Hepatocyte (in vitro differentiated cells): ENCODE measurements at regions not wholly inside any gene's neighbourhood (a gene's known extent, or its start where the extent isn't known, plus 50 kb on each side); places are given as distances from the start of the nearest gene placed in this dataset.

Source experiments
- DNase-seq: peaks from one replicate; pipeline ENCODE4 v3.0.0-alpha.2; 2016; ENCODE audit warnings: low spot score
- H2AFZ ChIP-seq: fragments of 200-600 bp; sonication (generic); 2 replicates; pipeline ENCODE4 v1.6.0; 2016; ENCODE audit warnings: antibody characterized with exemption, mild to moderate bottlenecking
- H3K27ac ChIP-seq: fragments of 200-600 bp; sonication (generic); 2 replicates; pipeline ENCODE4 v1.5.1; 2016; ENCODE audit warnings: mild to moderate bottlenecking
- H3K27me3 ChIP-seq: fragments of 200-600 bp; sonication (generic); 2 replicates; pipeline ENCODE4 v1.6.1; 2016
- H3K36me3 ChIP-seq: fragments of 200-600 bp; sonication (generic); replicated peaks from 2 replicates; pipeline ENCODE4 v1.5.1; 2016; ENCODE audit warnings: low read depth; ENCODE audit not compliant: insufficient read depth
- H3K4me1 ChIP-seq: fragments of 200-600 bp; sonication (generic); 2 replicates; pipeline ENCODE4 v1.5.1; 2016; ENCODE audit warnings: mild to moderate bottlenecking, moderate library complexity; ENCODE audit not compliant: insufficient read depth
- H3K4me2 ChIP-seq: fragments of 200-600 bp; sonication (generic); 2 replicates; pipeline ENCODE4 v1.6.0; 2016
- H3K4me3 ChIP-seq: fragments of 200-600 bp; sonication (generic); 2 replicates; pipeline ENCODE4 v1.5.1; 2016; ENCODE audit warnings: mild to moderate bottlenecking
- H3K79me2 ChIP-seq: fragments of 200-600 bp; sonication (generic); 2 replicates; pipeline ENCODE4 v1.6.0; 2017; ENCODE audit warnings: mild to moderate bottlenecking
- H3K9me2 ChIP-seq: fragments of 200-600 bp; sonication (generic); replicated peaks from 2 replicates; pipeline ENCODE4 v1.6.0; 2017; ENCODE audit warnings: mild to moderate bottlenecking; ENCODE audit not compliant: insufficient read depth
- H3K9me3 ChIP-seq: fragments of 200-600 bp; sonication (generic); 2 replicates; pipeline ENCODE4 v1.5.1; 2016; ENCODE audit warnings: low read depth, mild to moderate bottlenecking
- H4K20me1 ChIP-seq: fragments of 200-600 bp; sonication (generic); 2 replicates; pipeline ENCODE4 v1.6.0; 2016; ENCODE audit warnings: mild to moderate bottlenecking; ENCODE audit not compliant: insufficient read depth, poor library complexity, severe bottlenecking
- EZH2 ChIP-seq: fragments of 200-600 bp; sonication (generic); IDR thresholded peaks from 2 replicates; pipeline ENCODE4 v1.6.1; 2016; ENCODE audit warnings: antibody characterized with exemption, mild to moderate bottlenecking, borderline replicate concordance
- EZH2phosphoT487 ChIP-seq: fragments of 200-600 bp; sonication (generic); IDR thresholded peaks from one replicate; pipeline ENCODE4 v1.6.1; 2018; ENCODE audit warnings: antibody characterized with exemption, mild to moderate bottlenecking, low read depth, moderate library complexity; ENCODE audit not compliant: unreplicated experiment, severe bottlenecking
- WGBS: methylation state at CpG from one replicate; pipeline ENCODE4 v1.1.6; 2016; ENCODE audit warnings: low lambda C conversion rate; ENCODE audit errors: missing lambda C conversion rate; 5-methylcytosine and 5-hydroxymethylcytosine counted together
- TF ChIP-seq, protein P1 (sequence below): fragments of 200-600 bp; sonication (generic); IDR thresholded peaks from 2 replicates; pipeline ENCODE4 v1.5.1; 2016; ENCODE audit warnings: antibody characterized with exemption, mild to moderate bottlenecking; ENCODE audit not compliant: poor library complexity

DNA sequence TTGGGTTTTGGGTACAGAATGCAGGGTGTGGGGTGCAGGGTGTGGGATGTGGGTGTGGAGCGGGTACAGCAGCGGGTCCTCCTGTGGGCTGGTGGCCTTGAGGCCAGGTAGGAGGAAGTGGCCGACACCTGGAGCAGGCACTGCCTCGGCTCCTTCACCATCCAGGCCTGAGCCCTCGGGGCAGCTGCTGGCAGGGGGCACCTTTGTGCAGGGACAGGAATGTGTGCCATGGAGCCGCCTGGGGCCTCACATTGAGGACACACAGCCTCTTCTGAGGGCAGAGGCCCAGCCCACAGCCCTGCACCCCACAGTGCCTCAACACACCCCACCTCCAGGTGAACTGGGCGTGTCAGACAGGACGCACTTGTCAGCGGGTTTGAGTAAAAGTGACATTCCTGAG is 984.0 kb downstream of the BRD1 start:
- H3K4me2 ChIP-seq, result no peak overlapping the region
- H4K20me1 ChIP-seq, result no peaks in the 10 kb centered on the region
- DNase-seq, result no peak
- 84% methylated on average over 8 of the region's 9 CpGs for WGBS
- H3K4me3 ChIP-seq, result no peak overlapping the region
- TF ChIP-seq, protein P1, sequence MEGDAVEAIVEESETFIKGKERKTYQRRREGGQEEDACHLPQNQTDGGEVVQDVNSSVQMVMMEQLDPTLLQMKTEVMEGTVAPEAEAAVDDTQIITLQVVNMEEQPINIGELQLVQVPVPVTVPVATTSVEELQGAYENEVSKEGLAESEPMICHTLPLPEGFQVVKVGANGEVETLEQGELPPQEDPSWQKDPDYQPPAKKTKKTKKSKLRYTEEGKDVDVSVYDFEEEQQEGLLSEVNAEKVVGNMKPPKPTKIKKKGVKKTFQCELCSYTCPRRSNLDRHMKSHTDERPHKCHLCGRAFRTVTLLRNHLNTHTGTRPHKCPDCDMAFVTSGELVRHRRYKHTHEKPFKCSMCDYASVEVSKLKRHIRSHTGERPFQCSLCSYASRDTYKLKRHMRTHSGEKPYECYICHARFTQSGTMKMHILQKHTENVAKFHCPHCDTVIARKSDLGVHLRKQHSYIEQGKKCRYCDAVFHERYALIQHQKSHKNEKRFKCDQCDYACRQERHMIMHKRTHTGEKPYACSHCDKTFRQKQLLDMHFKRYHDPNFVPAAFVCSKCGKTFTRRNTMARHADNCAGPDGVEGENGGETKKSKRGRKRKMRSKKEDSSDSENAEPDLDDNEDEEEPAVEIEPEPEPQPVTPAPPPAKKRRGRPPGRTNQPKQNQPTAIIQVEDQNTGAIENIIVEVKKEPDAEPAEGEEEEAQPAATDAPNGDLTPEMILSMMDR, result no peak
- TF ChIP-seq EZH2 (no peak), EZH2phosphoT487 (no peak)
- H3K36me3 ChIP-seq, result no peaks in the 10 kb centered on the region
- no peak overlapping the region for H2AFZ ChIP-seq
- H3K9me3 ChIP-seq, result no peaks in the 10 kb centered on the region
- no peaks in the 10 kb centered on the region for H3K4me1 ChIP-seq
- H3K27ac ChIP-seq, result no peak overlapping the region
- no peaks in the 10 kb centered on the region for H3K79me2 ChIP-seq
- no peaks in the 10 kb centered on the region for H3K27me3 ChIP-seq
- H3K9me2 ChIP-seq, result no peaks in the 10 kb centered on the region

DNA sequence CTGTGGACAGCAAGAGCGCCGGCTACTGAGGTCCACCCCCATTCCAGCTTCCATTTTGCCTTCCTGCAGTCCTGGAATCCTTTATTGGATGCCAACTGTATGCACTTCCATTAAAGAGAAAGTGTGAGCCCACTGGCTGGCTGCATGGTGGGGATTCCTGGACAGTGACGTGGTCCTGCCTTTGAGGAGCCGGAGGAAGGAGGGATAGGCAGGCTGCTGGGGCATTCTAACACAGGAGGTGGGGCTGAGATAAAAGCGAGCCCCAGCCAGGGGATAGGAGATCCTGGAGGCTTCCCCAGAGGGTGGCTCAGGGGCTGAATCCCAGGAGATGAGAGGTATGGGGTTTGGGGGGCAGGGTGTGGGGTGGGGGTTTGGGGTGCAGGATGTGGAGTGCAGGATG is 984.7 kb downstream of the BRD1 start:
- no peak for DNase-seq
- WGBS, result 77% methylated on average over 5 of the region's 5 CpGs
- Histone ChIP-seq H3K4me2 (no peak overlapping the region), H4K20me1 (no peaks in the 10 kb centered on the region), H2AFZ (no peak overlapping the region), H3K36me3 (no peaks in the 10 kb centered on the region), H3K27ac (no peak overlapping the region), H3K4me1 (no peaks in the 10 kb centered on the region), H3K9me3 (no peaks in the 10 kb centered on the region), H3K27me3 (no peaks in the 10 kb centered on the region), H3K9me2 (no peaks in the 10 kb centered on the region), H3K79me2 (no peaks in the 10 kb centered on the region), H3K4me3 (no peak overlapping the region)
- no peak for TF ChIP-seq EZH2
- no peak for TF ChIP-seq EZH2phosphoT487
- TF ChIP-seq, protein P1, result no peak

DNA sequence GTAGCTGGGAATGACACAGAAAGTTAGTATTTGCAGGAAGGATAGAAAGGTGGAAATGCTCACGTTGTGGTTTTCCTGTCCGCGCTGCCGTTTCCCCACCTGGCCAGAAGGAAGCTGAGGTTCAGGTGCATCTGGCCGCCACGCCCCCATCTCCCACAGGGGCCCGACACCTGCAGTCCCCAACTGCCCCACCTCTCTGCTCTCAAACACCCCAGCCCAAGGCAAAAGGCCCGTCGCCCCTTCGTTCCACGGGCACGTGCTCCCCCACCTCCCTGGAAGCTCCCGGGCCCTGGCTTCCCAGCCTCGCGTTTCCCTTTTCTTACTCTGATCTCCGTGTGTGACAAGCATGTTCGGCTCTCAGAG is 985.1 kb downstream of the BRD1 start:
- Histone ChIP-seq H3K36me3 (no peaks in the 10 kb centered on the region), H2AFZ (no peak overlapping the region), H3K9me3 (no peaks in the 10 kb centered on the region), H3K79me2 (no peaks in the 10 kb centered on the region), H4K20me1 (no peaks in the 10 kb centered on the region), H3K27ac (no peak overlapping the region), H3K27me3 (no peaks in the 10 kb centered on the region), H3K9me2 (no peaks in the 10 kb centered on the region), H3K4me1 (no peaks in the 10 kb centered on the region), H3K4me2 (no peak overlapping the region), H3K4me3 (no peak overlapping the region)
- no peak for DNase-seq
- 89% methylated on average over 17 of the region's 17 CpGs for WGBS
- TF ChIP-seq, protein P1, result no peak
- TF ChIP-seq EZH2phosphoT487 (no peak), EZH2 (no peak)
